ENCODE measurements at regions not wholly inside any gene's neighbourhood (a gene's known extent, or its start where the extent isn't known, plus 50 kb on each side); places are given as distances from the start of the nearest gene placed in this dataset.
"Not testable (repeated sequence)": the region's sequence is repeated elsewhere in the genome, so short reads cannot be mapped to it uniquely, and the experiment has no call there.

DNA sequence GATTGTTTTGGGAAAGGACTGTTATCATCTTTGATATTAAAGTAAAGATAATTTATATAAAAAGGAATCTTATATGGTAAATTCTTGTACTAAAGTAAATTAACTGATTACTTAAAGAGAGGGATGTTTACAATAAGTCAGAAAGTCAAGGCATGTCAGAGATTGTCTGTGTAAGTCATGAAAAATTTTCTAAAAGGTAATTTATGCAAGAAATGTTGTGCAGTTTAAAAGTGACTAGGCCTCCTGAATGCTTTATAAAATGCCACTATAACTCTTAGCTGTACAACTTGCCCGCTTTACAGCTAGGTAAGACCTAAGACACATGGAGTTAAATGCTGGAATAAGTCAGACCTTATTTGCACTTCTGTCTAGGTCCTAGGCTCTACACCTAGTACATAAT lies 692.9 kb downstream of the GBE1 start:
- DNase-seq (ENCODE audit: extremely low read depth, low read depth), result no peak
- H3K4me3 ChIP-seq (replicated peaks; ENCODE audit: low read depth, low read length), result no peak overlapping the region
- TF ChIP-seq, protein P1, sequence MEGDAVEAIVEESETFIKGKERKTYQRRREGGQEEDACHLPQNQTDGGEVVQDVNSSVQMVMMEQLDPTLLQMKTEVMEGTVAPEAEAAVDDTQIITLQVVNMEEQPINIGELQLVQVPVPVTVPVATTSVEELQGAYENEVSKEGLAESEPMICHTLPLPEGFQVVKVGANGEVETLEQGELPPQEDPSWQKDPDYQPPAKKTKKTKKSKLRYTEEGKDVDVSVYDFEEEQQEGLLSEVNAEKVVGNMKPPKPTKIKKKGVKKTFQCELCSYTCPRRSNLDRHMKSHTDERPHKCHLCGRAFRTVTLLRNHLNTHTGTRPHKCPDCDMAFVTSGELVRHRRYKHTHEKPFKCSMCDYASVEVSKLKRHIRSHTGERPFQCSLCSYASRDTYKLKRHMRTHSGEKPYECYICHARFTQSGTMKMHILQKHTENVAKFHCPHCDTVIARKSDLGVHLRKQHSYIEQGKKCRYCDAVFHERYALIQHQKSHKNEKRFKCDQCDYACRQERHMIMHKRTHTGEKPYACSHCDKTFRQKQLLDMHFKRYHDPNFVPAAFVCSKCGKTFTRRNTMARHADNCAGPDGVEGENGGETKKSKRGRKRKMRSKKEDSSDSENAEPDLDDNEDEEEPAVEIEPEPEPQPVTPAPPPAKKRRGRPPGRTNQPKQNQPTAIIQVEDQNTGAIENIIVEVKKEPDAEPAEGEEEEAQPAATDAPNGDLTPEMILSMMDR (IDR thresholded peaks at IDR 0.05; ENCODE audit: low read depth, low read length, missing control alignments), result no peak

DNA sequence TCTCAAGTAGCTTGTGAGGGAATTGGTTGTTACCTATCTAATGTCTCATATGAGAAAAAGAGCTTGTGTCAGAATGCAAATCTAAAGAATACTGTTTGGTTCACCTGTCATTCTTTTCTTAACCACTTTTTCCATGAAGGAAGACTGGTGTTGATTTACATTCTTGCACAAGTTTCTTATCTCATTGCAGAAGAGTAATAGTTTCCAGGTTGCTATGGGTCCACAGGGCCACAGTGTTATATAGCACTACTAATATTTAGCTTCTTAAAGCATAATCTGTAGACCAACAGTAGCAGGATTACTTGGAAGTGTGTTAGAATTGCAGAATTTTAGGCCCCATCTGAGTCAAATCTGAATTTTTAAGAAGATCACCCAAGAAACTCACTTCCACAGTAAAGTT lies 697.5 kb downstream of the GBE1 start:
- no peak overlapping the region for H3K4me3 ChIP-seq (replicated peaks; ENCODE audit: low read depth, low read length)
- TF ChIP-seq, protein P1 (IDR thresholded peaks at IDR 0.05; ENCODE audit: low read depth, low read length, missing control alignments), result no peak
- no peak for DNase-seq (ENCODE audit: extremely low read depth, low read depth)

DNA sequence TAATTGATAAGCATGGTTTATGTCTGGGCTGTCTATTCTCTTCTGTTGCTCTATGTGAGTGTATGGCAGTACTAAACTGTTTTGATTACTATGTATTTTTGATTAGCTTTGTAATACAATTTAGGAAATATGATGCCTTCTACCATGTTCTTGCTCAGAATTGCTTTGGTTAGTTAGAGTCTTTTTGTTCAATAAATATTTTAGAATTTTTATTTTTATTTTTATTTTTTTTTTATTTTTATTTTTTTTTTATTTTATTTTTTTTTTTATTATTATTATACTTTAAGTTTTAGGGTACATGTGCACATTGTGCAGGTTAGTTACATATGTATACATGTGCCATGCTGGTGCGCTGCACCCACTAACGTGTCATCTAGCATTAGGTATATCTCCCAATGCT lies 710.3 kb downstream of the GBE1 start:
- H3K4me3 ChIP-seq (replicated peaks; ENCODE audit: low read depth, low read length); DNase-seq (ENCODE audit: extremely low read depth, low read depth): not testable (repeated sequence)

- no peak for DNase-seq (ENCODE audit: extremely low read depth, low read depth)
- TF ChIP-seq, protein P1 (IDR thresholded peaks at IDR 0.05; ENCODE audit: low read depth, low read length, missing control alignments), result no peak
- no peak overlapping the region for H3K4me3 ChIP-seq (replicated peaks; ENCODE audit: low read depth, low read length)
These were observed 713.3 kb downstream of the GBE1 start for GRCh38 chr3:81048058-81048665.

DNA sequence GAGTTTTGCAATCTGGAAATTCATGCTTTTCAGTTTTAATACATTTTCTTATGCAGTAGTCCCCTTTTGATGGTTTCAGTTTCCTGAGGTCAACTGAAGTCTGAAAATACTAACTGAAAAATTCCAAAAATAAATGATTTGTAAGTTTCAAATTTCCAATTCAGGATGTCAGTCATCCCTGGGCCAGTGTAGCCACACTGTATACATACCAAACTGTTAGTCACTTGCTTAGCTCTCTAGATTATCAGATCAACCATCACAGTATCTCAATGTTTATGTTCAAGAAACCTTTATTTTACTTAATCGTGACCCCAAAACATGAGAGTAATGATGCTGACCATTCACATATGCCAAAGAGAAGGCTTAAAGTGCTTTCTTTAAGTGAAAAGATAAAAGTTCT lies 715.5 kb downstream of the GBE1 start:
- DNase-seq (ENCODE audit: extremely low read depth, low read depth), result no peak
- TF ChIP-seq, protein P1 (IDR thresholded peaks at IDR 0.05; ENCODE audit: low read depth, low read length, missing control alignments), result no peak
- no peak overlapping the region for H3K4me3 ChIP-seq (replicated peaks; ENCODE audit: low read depth, low read length)

GRCh38 chr3:81045246-81045645 lies 716.2 kb downstream of the GBE1 start:
- TF ChIP-seq, protein P1 (IDR thresholded peaks at IDR 0.05; ENCODE audit: low read depth, low read length, missing control alignments), result no peak
- H3K4me3 ChIP-seq (replicated peaks; ENCODE audit: low read depth, low read length), result no peak overlapping the region

DNA sequence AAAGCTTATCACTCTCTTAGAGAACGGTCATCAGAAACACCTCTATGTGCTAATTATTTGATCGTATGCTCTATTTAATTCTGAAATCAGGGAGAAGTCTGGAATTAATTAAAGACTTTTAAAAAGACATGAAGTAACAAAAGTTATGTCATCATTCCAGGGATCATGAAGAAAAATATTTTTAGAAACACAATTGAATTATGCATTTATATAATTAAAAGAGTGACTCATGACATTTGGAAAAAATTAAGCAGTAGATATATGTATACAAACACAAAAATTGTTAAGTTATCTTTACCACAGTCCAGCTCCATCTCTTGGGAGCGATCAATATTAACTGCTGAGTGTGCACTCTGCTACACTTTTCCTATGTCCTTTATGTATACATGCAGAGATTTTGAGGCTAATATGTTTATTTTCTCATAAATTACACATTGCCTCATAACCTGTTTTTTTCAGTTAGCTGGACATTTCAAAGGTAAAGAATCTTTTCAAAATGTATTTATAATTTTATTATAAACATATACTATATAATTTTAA lies 717.7 kb downstream of the GBE1 start:
- TF ChIP-seq, protein P1 (IDR thresholded peaks at IDR 0.05; ENCODE audit: low read depth, low read length, missing control alignments), result no peak
- DNase-seq (ENCODE audit: extremely low read depth, low read depth), result no peak
- no peak overlapping the region for H3K4me3 ChIP-seq (replicated peaks; ENCODE audit: low read depth, low read length)

More at GRCh38 chr3:81045246-81045645, 716.2 kb downstream of the GBE1 start:
- DNase-seq (ENCODE audit: extremely low read depth, low read depth), result no peak
